ENCODE measurements at regions not wholly inside any gene's neighbourhood (a gene's known extent, or its start where the extent isn't known, plus 50 kb on each side); places are given as distances from the start of the nearest gene placed in this dataset.

- TF ChIP-seq YY1 (IDR thresholded peaks at IDR 0.05; ENCODE audit: low read depth) (no peak), RAD21 (IDR thresholded peaks at IDR 0.05; ENCODE audit: low read depth) (no peak)
These were observed 51.0 kb upstream of the PRB2 start for GRCh38 chr12:11446372-11446771.

- TF ChIP-seq USF1 (IDR thresholded peaks at IDR 0.05) (no peak), EGR1 (IDR thresholded peaks at IDR 0.05) (no peak), REST (IDR thresholded peaks at IDR 0.05; ENCODE audit: low read depth) (no peak), FOXM1 (IDR thresholded peaks at IDR 0.05; ENCODE audit: borderline replicate concordance, low read depth) (no peak), RAD21 (IDR thresholded peaks at IDR 0.05; ENCODE audit: low read depth) (no peak), NFIC (IDR thresholded peaks at IDR 0.05) (no peak), TEAD4 (IDR thresholded peaks at IDR 0.05) (no peak), CREB1 (IDR thresholded peaks at IDR 0.05; ENCODE audit: low read depth) (no peak), CEBPB (IDR thresholded peaks at IDR 0.05) (no peak), TCF12 (IDR thresholded peaks at IDR 0.05; ENCODE audit: low read depth) (no peak), ZBTB7A (IDR thresholded peaks at IDR 0.05; ENCODE audit: low read depth) (no peak), EP300 (IDR thresholded peaks at IDR 0.05; ENCODE audit: borderline replicate concordance) (no peak), YY1 (IDR thresholded peaks at IDR 0.05; ENCODE audit: low read depth) (no peak), MAX (IDR thresholded peaks at IDR 0.05) (no peak), TAF1 (IDR thresholded peaks at IDR 0.05; ENCODE audit: low read depth) (no peak)
These were observed 62.8 kb upstream of the PRB2 start for GRCh38 chr12:11457996-11458645.

GRCh38 chr12:11460343-11461023 lies 65.1 kb upstream of the PRB2 start:
- TF ChIP-seq USF1 (IDR thresholded peaks at IDR 0.05) (no peak), TCF12 (IDR thresholded peaks at IDR 0.05; ENCODE audit: low read depth) (no peak), MAX (IDR thresholded peaks at IDR 0.05) (no peak), ZBTB7A (IDR thresholded peaks at IDR 0.05; ENCODE audit: low read depth) (no peak), TEAD4 (IDR thresholded peaks at IDR 0.05) (no peak), CREB1 (IDR thresholded peaks at IDR 0.05; ENCODE audit: low read depth) (no peak), EGR1 (IDR thresholded peaks at IDR 0.05) (no peak), CEBPB (IDR thresholded peaks at IDR 0.05) (no peak)

- no peak for TF ChIP-seq NFIC (IDR thresholded peaks at IDR 0.05)
- no peak for TF ChIP-seq YY1 (IDR thresholded peaks at IDR 0.05; ENCODE audit: low read depth)
- no peak for TF ChIP-seq TCF12 (IDR thresholded peaks at IDR 0.05; ENCODE audit: low read depth)
- TF ChIP-seq TEAD4 (IDR thresholded peaks at IDR 0.05): no peak
- TF ChIP-seq EGR1 (IDR thresholded peaks at IDR 0.05): no peak
- no peak for TF ChIP-seq MAX (IDR thresholded peaks at IDR 0.05)
- no peak for TF ChIP-seq CREB1 (IDR thresholded peaks at IDR 0.05; ENCODE audit: low read depth)
These were observed 66.1 kb upstream of the PRB2 start for GRCh38 chr12:11461433-11461832.

GRCh38 chr12:11477110-11477509 lies 81.7 kb upstream of the PRB2 start:
- TF ChIP-seq CREB1 (IDR thresholded peaks at IDR 0.05; ENCODE audit: low read depth) (no peak), CEBPB (IDR thresholded peaks at IDR 0.05) (no peak), TEAD4 (IDR thresholded peaks at IDR 0.05) (no peak), EGR1 (IDR thresholded peaks at IDR 0.05) (no peak), TAF1 (IDR thresholded peaks at IDR 0.05; ENCODE audit: low read depth) (no peak), USF1 (IDR thresholded peaks at IDR 0.05) (no peak), YY1 (IDR thresholded peaks at IDR 0.05; ENCODE audit: low read depth) (no peak), FOXM1 (IDR thresholded peaks at IDR 0.05; ENCODE audit: borderline replicate concordance, low read depth) (no peak), MAX (IDR thresholded peaks at IDR 0.05) (no peak), ZBTB7A (IDR thresholded peaks at IDR 0.05; ENCODE audit: low read depth) (no peak), REST (IDR thresholded peaks at IDR 0.05; ENCODE audit: low read depth) (no peak), TCF12 (IDR thresholded peaks at IDR 0.05; ENCODE audit: low read depth) (no peak), NFIC (IDR thresholded peaks at IDR 0.05) (no peak), RAD21 (IDR thresholded peaks at IDR 0.05; ENCODE audit: low read depth) (no peak), EP300 (IDR thresholded peaks at IDR 0.05; ENCODE audit: borderline replicate concordance) (no peak)

Data from Ishikawa (cell line).